NOMO-1 treated with dmso at 0.1 percent for 144 hours (cell line): ENCODE measurements at regions not wholly inside any gene's neighbourhood (a gene's known extent, or its start where the extent isn't known, plus 50 kb on each side); places are given as distances from the start of the nearest gene placed in this dataset.

Experiments used
- DNase-seq: peaks from one replicate; lab custom pipeline; 2025; ENCODE audit not compliant: unreplicated experiment; lab: John Stamatoyannopoulos, UW

DNA sequence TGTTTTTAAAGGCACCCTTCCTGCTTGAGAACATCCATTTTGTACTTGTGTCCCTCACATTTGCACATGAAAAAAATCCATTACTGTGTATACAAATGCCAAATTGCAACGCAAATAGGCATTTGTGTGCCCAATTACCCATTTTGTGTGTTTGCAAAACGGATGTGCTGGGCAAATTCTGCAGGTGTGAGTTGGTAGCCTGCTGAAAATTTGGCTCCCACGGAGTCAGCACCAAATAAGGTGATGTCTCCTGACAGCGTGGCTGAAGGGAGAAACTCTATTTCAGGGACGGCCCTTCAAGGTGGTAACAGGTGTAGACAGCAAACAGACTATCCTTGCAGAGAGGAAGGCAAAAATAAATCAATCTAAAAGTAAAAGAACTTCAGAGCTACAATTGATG lies 661.1 kb downstream of the BCL11A start:
- no peak for DNase-seq

DNA sequence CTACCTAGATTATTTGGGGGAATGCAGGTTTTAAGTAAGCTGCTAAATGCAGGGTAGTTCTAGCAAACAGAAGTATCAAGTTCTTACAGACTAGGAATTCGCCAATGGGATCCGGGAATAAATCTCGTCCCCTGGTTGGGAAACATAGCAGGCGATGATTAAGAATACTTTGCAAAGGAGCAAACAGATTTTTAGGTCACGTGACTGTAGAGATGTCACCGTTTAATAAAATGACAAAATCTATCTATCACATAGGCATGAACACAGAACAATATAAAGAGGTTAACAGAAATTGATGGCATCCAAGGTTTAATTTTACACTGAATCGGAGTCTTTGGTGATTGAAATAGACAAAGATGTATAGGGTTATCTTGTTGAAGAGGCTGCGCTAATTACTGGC lies 664.1 kb downstream of the BCL11A start:
- no peak for DNase-seq

DNA sequence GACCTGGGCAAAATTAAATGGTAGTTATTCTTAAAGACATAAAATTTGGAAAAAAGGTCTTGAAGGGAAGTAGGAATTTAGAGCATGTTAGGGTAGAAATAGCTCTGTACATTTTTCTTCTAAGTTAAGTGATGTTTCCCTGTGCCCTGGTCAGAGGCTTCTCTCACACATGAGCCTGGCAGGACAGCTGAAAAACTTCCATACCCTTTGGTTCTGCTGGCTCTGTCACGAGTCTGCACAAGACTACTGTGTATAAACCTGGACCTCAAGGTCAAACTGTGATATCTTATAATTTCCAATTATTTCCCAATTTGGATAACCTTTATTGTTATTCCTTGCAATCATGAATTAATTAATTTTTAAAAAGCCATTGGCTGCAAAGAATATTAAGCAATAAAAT lies 664.7 kb downstream of the BCL11A start:
- DNase-seq = no peak

DNA sequence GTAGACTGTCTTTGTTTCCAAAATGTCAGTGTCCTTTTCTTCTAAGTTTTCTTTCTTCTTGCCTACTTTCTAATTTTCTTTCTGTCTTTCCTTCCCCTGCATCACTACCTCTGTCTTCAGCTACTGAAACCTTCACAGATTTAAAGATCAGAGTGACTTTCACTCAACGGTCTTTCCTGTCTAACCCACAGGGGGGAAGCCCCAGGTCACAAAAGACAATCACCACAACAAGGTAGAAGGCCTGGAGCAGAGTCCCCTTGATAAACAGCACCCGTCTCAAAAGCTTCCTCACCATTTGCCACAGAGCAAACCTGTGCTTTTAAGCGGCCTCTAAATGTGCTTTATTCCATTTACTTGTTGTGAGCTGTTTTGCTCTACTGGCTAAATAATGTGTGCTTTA lies 665.4 kb downstream of the BCL11A start:
- no peak for DNase-seq

DNA sequence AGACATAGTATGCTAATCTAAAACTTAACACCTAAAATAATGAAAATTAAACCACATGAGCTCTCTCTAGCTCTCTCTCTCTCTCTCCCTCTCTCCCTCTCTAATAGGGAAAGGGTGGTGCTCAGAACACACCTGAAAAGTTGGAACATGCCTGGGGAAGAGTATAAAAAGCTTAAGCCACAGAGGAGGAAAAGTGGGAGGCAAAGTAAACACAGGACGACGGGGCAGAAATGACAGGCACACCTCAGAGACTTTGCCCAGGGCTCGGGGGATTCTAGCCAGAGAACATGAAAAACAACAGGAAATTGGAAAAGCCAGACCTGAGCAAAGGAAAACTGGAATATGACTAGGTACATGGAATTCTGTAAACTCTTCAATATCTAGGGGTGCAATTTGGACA lies 666.1 kb downstream of the BCL11A start:
- no peak for DNase-seq

DNA sequence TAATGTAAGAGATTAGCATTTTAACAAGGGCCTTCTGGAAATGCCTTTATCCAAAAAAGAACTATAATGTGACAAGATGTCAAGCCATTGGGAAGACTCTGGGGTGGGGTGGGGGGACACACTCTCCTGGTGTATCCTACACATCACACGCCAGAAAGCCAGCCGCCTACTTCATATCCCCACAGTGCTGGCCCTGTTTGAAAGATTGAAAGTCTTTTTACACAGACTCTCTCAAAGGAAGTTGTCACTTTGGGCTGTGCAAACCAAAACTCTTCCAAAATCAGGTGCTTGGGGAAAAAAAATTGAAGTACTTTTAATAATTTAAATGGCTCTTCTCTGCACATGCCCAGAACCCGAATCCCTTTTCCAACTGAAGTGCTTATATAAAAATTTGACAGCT lies 666.7 kb downstream of the BCL11A start:
- no peak for DNase-seq

DNA sequence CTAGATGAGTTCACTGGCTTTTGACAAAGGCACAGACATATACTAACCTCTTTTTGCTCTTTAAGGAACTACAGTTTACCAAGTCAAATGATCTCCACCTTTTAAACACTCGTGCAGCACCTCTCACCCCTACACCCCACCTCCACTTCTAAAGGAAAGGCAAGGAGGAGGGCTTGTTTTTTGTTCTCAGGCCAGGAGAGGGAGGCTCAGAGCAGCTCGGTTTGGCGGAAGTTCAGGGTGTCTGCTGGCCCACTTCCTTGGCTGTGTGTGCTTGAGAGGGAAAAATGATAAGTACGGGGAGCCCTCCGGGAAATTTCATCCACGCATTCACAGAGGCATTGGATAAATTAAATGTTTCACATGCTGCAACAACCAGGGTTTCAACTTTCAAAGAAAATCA lies 667.9 kb downstream of the BCL11A start:
- no peak for DNase-seq

DNA sequence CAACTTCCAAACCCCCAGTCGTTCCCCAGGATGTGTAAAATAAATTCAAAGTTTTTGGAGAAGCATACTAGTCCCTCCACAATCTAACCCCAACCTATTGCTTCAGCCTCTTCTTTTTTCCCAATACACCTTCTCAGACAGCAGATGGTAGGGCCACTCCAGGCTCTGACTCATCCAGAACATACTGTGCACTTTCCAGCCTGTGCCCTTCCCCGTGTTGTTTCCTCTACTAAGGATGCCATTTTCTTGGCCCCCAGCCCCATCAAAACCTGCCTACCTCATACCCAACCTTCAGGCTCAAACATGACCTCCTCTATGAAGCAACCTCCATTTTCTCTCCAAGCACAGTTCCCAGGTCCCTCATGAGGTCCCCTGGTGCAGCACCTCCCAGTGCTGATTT lies 669.3 kb downstream of the BCL11A start:
- DNase-seq = no peak

DNA sequence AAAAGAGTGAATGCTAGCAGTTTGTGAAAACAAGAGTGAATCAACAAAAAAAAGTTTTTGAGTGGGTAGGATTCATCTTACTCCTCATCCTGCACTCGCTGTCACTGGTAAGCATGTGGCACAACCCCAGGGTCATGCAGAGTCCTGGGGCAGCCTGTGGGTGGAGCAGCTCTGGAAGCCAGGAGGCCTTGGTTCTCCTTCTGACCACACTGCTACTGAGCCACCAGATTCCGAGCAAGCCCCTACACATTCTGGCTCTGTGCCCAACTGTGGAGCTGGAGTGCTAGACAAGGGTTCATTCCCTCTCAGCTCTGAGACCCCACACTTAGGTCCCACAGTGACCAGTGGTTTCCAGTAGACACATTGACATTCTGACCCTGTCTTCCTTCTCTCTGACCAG lies 670.6 kb downstream of the BCL11A start:
- DNase-seq = no peak

DNA sequence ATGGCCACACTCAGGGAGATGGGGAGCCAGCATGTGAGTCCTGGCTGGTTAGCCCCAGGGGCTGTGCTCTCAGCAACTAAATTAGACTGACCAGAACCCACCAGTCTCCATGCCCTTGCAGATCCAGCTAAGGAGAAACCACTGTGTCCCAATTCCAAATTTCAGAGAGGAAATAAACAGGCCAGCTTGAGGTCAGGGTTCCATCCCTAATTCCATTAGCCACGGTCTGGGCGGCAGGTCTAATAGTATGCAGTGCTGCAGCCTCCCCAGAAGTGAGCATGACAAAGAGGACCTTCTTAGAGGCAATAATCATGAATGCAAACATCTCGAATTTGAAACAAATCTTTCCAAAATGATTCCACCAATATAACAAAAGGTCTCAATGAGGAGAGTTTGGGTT lies 671.2 kb downstream of the BCL11A start:
- DNase-seq = no peak

DNA sequence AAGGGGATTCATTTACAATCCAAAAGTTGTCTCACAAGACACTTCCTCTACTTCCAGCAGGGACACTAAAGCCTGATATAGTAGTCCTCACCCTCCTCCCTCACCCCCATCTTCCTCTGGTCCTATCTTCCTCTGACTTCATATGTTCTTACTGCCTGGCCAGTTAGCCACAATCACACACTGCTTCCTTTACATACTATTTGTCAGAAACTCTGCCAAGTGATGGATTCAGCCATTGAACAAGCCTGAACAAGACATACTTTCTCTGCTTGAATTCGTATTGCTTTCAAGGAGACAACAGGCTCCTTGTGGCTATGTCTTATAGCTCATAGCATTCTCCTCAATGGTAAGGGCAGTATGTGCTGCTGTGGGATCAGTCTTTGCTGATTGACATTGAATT lies 672.2 kb downstream of the BCL11A start:
- DNase-seq = no peak

DNA sequence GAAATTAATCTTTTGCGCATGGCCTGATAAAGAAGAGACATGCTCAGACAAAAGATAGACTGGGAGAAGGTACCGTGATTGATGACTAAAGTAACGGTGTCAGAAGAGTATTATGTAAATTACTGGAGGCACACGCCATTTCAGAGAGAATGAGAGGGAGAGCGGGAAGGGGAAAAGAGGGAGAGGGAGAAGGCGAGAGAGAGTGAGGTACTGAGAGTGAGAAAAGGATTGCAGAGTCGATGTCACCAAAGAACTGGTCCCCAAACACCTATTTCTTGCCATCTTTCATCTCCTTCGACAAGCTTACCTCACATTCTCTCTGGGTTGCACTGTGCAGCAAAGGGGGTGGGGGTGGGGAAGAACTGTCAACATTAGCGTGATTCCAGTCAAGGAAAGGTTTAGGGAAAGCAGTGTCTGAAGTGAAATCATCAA lies 673.7 kb downstream of the BCL11A start:
- DNase-seq = no peak

DNA sequence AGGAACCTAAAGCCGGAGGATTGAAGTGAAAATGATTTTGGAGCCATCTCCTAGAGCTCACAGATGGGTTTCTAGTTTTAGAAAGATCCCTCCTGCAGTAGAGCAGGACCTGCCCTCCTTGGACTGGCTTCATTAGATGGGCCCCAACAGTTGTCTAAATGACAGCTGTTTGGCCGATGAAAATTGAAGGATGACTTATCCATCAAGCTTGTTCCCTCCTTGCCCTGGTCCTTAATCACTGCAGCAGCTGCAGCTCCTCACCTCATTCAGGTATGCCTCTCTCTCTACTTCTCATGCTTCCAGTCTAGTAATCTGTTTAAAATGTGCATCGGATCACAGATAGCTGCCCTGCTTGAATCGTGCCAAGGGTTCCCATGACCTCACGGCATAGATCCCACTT lies 677.6 kb downstream of the BCL11A start:
- no peak for DNase-seq

DNA sequence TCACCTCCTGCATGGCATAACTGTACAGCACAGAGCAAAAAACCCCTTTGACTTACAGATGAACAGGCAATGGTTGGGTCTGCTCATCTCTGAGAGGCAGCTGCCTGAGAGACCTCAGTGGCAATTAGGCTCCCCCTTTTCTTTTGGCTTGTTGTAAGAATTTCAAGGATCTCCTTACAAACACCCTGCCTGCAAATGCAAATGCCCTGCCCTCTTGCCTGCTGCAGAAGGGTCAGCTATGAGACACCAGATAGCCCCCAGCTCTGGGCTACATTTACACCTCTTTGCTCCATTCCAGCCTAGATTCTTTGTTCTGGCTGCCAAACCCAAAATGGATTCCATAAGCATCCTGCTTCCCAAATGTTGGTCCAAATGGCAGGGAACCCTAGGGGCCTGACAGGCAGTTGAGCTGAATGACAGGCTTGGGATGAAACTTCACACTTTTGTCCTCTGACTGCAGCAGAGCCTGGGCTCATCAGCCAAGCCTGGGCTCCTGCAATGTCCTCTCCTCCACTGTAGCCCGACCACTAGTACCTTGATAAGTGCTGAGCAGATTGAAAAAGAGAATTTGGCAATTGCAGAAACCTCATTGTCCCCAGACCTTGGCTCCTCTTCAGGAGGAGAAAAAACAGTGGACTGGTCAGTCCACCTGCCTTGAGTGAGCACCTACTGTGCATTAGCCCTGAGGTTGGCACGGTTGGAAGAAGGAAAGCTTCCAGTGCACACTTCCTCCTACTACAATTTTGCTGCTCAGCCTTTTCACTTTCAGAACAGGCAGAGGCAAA lies 678.3 kb downstream of the BCL11A start:
- no peak for DNase-seq

DNA sequence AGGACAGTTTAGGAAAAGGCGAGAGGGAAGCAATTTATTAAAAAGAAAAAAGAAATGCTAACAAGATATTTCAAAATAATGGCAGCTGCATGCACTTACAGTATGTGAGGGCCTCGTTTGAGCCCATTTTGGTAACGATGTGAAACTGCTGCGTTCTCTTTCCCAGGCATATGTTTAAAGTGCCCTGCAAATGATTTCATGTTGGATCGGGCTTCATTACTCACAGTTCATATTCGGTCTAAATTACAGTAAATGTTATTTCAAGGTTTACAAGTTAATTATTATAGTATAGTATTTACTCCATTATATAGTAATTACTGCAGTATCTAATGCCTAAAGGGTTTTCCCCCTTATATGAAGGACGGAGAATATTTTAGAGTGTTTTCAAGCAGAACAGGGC lies 679.1 kb downstream of the BCL11A start:
- DNase-seq = no peak

DNA sequence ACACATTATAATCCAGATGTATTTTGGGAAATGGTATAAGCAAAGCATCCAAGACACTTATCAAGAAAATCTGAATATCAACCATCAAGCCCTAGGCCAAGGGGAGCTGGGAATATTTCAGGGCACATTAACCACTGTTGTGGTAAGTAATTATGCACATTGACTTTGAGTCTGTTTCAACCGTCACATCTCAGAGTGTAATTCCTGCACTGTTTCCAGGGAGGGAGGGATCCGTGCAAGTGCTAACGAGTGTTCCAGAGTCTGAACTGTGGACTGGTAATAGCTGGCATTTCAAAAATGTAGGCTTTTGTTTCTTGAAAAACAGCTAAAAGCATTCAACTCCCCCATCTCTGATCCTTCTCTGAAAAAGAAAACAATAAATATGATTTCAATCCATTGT lies 681.6 kb downstream of the BCL11A start:
- no peak for DNase-seq

DNA sequence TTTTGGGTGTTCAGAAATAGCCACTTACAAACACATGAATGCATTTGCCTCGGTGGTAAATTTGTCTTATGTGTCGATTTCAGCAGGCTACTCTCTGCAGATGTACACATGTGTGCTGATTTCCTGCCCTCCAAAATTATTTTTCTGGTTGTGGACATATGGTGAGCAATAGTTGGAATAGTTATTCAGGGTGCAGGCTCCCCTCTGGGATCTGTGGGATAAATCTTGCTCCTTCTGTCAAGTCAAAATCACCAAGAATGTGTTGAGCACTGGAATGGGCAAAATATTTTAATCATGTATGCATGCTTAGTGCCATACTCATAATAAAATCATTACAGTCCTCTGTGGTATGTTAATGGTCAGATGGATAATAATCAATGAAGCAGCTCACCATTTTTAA lies 684.5 kb downstream of the BCL11A start:
- no peak for DNase-seq

DNA sequence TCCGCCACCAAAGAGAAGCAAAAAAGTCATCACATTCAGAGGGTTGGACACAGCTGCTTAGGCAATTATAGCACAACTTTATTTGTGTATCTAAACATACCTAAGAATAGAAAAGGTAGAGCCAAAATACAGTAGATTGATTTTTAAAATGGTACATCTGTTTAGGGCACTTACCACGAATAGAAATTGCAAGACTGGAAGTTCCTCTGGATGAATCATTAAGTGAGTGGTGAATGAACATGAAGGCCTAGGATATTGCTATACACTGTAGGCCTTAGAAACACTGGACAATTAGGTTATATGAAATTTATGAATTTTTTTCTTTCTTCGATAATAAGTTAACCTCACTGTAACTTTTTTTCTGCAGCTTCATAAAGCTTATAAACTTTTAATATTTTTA lies 687.0 kb downstream of the BCL11A start:
- DNase-seq = no peak

DNA sequence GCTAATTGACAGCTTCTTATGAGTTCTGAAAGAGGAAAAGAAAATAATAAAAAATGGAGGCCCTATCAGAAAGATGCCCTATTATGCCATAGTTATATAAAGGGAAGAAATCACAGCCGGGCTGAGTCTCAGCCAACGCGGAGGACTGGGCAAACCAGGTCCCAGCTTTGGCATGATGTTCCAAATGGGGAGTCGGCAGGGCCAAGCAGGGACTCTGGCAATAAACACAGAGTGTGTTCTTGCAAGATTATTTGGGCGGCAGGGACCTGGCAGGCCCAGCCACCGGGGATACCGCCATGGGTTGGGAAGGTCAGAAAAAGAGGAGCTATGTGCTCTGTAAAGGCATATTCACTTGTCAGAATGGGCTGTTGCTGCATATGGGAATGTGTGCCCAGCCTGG lies 694.9 kb downstream of the BCL11A start:
- DNase-seq = no peak

DNA sequence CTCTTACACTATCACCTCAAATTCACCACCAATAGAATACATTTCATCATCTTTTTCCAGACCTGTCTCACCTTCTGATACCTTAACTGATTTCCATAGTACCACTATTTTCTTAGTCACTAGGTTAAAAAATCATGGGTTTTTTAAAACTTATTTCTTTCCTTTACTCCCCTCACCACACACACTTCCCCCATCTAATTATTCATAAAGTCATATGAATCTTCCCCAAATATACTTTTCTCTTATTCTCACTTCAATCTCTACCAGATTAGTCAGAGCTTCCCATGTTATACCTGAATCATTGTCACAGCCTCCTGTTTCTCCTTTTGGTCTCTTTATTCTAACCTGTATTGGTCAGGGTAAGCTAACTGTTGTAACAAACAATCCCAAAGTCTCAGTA lies 696.3 kb downstream of the BCL11A start:
- DNase-seq = no peak

DNA sequence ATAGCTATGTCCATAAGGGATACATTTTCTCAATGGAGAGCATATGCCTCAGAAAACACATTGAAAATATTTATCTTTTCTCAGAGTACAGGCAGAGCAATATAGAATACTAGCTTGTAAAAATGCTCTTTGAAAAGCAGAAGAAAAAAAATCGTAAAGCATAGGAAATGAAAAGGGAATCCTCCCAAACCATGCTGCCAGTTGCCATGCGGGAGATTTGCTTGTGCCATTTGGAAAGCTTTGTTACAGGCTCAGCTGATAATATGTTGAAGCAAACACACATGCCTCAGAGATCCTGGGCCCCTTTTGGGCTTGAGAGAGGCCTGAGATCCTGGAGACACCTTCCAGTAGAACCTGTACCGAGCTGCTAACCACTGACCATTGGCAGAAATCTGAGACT lies 697.1 kb downstream of the BCL11A start:
- DNase-seq = no peak

DNA sequence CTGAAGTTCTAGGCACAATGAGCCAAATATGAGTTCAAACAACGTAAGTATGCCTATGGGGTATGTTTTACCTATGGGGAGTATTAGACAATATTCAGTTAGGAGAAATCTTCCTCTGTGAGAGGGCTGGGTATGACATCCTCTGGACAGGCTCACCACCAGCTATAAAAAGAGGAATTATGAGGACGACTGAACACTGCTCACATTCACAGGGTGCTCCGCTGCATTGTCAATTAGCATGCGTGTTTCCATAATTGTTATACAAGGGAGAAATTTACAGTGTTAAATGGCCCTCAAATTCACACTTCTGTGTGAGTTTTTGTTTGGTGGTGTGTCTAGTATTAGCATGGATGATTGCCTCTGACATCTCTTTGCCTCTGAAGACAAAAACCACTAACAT lies 700.4 kb downstream of the BCL11A start:
- DNase-seq = no peak

DNA sequence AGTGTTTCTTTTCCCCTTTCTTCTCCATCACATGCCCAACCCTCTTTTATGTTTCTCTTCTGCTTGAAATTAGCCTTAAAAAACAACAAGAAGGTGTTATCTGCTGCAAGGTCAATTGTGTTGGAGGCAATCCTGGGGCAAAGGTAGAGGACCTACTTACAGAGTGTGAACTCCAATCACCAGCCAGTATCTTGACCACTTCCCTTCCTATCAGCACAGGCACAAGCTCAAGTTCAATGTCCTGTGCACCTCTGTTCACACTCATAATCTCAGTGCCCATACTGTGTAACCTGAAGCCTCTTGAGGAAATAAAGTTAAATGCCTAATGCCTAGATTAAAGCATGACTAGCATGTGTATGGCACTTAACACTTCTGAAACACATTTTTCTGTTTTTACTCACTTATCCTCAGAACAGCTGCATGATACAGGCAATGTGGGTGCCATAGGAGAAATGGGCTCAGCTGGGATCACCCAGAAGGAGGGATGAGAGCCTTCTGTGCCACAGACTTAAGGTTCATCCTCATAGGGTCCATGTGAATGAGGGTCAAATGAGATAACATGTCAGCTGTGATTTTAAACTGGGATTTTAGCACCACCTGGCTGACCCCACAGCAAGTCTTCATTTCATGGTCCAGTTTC lies 701.5 kb downstream of the BCL11A start:
- DNase-seq = no peak
